GM21576 (cell line): ENCODE measurements at regions not wholly inside any gene's neighbourhood (a gene's known extent, or its start where the extent isn't known, plus 50 kb on each side); places are given as distances from the start of the nearest gene placed in this dataset.
"Not testable (repeated sequence)": the region's sequence is repeated elsewhere in the genome, so short reads cannot be mapped to it uniquely, and the experiment has no call there.

Experiments used
- ATAC-seq: cut with Tn5 transposase; IDR thresholded peaks from one replicate; pipeline ENCODE4 v1.9.1; 2021; ENCODE audit warnings: mild to moderate bottlenecking, moderate library complexity; ENCODE audit not compliant: unreplicated experiment

DNA sequence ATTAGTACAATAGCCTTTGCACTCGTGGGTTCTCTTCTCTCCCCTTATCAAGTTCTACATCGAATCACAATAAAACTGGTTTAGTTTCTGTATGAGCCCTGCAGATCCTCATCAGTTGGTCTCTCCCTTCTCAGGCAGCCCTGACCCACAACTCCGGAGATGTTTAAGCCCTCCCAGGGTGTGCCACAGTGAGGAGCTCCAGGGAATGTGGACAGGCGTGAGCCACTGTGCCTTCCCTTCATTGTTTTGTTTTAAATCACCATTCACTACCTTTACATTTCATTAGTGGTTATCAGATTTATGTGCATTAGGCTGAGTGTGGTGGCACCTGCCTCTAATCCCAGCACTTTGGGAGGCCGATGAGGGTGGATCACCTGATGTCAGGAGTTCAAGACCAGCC is 133.2 kb downstream of the LARP7 start:
- ATAC-seq = no peak

DNA sequence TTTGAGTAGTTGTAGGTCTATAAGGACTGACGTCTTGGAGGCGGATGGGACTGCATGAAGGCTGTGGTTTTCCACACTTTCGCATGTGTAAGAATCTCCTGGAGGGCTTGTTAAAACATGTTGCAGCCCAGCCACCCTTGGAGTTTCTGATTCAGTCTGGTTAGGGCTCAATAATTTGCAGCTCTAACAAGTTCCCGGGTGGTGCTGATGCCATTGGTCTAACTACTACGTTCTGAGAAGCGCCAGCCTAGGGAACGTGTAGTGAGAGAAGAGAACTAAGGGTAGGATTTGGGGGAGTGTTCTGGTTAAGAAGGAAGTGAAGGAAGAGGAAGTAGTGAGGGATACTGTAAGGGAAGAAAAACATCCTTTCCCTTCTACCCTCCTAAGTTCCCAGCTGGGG is 138.9 kb downstream of the LARP7 start:
- ATAC-seq = no peak

DNA sequence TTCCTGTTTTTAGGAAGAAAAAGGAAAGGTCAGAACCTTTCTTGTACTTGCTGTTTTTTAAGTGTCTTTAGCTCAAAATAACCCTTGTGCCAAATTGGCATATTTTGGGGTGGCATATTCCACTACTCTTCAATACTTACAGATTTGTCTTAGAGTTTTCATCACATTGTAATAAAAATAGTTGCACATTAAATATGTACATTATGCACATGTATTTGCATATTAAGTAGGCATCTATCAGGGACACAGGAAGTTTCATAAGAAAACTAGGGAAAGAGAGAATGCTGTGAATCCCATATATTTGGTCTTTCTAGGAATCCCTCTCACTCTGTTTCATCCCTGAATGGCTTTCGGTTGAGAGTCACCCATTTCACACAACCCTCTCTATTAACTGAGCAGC is 139.6 kb downstream of the LARP7 start:
- ATAC-seq = no peak

DNA sequence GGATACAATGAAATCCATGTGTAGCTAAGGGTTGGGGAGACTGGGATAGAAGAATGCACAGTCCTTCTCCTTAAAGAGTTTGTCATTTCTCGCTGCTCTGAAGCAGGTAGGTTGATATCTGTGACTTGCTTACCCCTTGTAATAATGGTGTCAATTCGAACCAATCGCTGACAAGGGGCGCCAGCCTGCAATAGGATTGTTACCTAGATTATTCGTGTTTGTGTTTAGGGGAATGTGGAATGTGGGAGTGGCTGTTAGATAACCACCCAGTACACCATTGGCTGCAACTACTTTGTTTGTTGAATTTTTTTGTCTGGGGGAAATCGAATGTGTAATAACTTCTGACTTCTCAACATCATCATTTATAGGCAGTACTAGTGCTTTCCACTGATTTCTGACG is 141.6 kb downstream of the LARP7 start:
- no peak for ATAC-seq

DNA sequence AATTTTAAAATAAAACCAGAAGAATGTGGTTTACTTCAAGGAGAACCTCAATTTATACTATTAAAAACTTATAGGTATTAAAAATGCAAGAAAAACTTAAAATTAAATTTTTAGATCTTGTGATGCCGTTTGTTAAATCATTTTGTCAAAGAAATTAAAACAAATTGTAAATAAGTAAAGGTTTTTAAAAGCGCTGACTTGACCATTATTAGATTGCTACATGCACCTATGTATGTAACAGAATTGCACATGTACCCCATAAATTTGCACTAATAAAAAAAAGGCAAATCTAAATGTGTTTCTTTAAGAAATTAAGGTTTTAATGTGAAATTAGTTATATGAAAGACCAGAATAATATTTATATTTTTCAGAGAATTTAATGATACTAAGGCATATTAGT is 156.1 kb downstream of the LARP7 start:
- no peak for ATAC-seq

DNA sequence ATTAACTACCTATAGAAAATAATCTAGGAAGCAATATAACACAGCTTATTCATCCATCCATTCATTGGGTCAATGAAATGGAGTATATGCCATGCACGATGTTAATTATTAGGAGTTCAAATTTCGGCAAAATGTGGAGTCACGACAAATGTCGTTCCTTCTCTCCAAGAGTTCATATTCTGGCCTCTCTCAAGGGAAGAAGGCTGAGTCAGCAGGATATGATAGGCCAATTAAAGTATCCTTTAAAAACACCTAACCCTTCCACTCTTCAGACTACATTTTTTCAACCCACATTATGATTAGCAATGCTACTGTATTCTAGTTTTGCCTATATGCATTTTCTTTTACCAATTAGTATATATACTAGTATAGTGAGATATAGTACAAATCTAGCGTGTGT is 163.1 kb downstream of the LARP7 start:
- ATAC-seq = no peak

DNA sequence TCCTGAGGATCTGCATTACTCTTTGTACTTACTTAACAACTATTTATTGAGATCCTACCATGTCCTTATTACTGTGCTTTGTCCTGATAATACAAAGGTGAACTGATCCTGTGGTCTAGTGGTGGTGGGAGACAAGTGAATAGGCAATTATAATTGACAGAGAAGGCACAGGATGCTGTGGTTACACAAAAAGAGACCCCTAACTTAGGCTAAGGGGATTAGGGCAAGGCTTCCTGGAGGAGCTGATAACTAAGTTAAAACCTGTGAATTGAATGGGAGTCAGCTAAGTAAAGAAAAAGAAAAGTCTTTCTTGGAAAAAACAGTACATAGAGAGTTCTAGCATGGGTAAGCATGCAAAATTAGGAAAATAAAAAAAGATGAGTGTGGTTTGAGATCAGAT is 164.4 kb downstream of the LARP7 start:
- ATAC-seq = no peak

DNA sequence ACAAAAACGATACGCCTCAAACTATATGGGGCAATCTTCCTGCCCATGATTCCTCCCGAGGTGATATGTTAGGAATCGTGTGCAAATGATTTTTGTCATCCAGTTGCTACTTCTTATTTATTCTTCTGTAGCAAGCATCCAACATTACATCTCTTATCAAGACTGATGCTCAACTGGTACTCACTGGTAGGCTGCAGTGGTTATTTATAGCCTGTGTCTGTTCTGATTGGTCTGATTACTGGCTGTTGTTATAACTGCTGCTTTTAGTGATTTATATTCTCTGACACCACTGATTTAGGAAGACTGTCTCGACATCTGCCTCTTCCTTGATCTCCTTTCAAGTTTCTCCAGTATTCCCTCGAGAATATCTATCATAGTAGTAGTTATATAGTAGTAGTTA is 165.8 kb downstream of the LARP7 start:
- ATAC-seq = no peak

DNA sequence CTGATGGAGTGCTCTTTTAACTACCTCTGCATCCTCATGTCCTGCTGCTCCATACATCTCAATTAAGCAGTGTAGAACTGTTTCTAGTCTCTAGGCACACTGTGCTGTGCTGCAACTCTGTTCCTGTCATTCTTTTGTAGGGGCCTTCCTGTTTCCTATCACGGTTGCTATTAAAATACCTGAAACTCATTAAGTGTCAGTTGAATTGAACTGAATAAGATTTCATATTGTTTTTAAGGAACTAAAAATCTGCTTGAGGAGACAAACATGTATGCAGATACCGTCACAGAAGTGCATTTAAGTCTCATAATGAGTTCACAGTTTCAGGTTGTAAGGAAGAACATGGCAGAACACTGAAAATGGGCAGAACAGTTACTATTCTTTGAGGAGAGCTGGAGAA is 170.1 kb downstream of the LARP7 start:
- ATAC-seq = peak; percentile 88

DNA sequence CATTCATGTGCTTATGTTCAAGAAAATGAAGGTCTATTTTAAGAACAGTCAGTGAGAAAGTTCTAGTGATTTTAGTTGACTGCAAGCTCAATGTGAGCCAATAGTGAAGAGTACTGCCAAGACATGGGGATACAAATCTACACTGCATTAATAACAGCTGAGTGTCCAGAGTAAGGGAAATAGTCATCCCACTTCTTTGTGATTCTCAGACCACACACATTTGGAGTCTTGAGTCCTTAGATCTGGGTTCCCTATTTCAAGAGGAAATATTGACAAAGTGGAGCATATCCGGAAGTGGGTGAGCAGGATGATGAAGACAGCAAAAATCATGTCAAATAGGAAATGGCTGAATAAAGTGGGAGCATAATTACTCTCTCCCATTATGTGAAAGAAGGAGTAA is 171.1 kb downstream of the LARP7 start:
- no peak for ATAC-seq

DNA sequence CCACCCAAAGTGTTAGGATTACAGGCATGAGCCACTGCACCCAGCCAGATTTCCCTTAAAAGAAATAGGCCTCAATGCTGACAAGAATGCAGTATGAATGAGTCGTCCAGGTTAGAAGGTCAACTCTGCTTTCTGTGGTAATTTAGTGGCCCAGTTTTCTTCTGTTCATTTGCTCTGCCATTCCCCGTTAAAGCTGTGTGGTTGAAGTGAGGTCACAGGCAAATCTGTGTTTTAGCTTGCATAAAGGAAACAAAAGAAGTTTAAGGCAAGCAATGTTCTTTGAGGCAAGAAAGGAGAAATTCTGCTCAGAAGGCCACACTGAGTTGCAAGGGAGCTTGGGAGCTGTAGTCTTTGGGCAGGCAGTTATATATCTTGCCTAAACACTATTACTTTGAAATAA is 176.8 kb downstream of the LARP7 start:
- ATAC-seq = no peak

DNA sequence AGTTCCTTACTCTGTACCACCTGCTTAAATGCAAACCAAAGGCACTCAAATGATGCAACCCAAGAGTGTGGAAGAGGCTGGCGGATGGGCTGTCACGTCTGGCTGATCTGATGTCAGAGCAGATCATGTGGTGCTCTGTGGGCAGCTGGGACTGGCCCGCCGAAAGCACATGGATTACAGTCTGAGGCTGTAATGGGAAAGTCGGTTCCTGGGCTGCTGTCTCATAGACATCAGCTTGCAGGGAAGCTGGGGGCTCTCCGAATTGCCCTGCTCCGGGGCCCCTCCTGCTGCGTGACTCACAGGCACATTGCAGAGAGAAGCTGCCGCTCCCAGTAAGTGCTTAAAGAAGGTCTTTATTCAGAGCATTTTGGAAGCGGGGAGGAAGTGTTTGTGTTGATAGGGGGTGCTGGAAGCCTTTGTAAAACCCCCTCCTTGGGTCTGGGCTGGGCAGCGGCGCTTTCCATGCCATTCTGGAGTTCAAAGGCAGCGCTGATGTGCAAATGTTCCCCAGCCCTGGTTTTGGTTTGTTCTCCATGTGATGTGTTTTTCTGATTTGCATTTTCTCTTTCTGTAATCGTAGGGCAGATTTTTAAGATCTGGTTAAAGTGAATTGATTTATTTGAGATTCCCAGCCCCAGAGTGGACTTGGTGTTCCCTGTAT is 181.1 kb downstream of the LARP7 start:
- ATAC-seq = peak; percentile 96

DNA sequence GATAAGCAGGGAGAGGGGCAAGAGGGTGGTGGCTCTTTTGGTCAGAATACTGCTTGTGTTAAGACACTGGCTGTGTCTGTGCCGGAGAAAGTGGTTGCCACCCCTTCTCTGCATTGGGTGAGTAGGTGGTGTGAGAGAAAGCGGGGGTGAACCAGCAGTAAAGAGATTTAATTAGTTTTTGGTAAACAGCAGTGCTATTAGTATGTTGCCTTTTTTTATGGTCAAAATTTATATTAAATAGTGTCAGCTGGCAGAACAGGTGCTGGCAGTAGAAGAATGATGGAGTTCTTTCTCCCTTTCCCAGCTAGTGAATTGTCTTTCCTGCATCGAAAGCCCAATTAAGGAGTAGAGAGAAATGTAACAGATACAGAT is 181.6 kb downstream of the LARP7 start:
- peak; percentile 33 for ATAC-seq

DNA sequence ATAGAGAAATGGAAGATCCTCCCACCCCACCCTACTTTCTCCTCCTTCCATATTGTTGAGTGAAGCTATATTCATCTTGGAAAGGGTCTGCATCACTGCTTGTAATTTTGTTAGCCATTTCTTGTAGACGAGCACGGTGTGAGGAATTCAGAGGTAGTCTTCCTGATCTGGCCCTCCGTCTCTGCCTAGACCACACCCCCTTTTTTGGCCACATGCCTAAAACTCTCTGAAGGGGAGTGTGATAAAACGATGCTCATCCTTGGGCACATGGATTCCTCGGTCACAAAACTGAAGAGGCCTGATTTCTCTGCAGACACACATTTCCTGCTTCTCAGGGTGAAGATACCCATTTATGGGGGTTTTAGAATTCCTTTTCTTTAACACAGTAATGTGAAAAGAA is 182.8 kb downstream of the LARP7 start:
- no peak for ATAC-seq

DNA sequence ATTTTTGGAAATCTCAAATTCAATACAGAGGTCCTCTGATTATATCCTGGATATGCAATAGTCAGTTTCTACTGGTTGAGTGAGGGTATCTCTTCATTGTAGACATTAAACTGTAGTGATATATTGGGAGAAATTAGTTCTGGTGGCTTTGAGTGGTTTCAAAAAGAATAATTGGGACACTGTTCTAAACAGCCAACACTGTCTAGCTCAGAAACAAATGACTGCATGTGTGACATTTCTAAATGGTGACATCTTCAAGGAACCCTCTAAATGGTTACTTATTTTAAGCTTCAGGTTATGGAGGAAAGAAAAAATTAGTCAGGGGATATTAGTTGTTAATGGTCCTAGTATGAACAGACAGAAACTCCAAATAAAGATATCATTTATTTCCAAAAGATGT is 186.2 kb downstream of the LARP7 start:
- no peak for ATAC-seq

DNA sequence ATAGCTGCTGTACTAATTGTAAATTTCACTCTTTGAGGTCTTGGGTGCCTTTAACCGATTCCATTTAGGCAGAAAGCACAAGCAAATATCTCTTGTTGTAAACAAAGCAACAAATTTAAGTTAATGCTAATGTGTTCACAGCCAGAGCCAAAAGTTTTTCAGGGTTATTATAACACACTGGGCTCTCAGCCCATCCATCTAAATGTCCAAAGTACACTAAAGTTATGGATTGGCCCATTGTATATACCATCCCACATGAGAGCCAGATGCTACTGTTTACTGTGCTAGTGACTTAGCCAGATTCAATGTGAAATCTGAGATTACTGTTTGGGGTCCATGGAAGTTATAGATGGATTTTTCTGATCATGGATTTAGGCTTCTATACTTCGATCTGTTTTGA is 186.7 kb downstream of the LARP7 start:
- no peak for ATAC-seq

DNA sequence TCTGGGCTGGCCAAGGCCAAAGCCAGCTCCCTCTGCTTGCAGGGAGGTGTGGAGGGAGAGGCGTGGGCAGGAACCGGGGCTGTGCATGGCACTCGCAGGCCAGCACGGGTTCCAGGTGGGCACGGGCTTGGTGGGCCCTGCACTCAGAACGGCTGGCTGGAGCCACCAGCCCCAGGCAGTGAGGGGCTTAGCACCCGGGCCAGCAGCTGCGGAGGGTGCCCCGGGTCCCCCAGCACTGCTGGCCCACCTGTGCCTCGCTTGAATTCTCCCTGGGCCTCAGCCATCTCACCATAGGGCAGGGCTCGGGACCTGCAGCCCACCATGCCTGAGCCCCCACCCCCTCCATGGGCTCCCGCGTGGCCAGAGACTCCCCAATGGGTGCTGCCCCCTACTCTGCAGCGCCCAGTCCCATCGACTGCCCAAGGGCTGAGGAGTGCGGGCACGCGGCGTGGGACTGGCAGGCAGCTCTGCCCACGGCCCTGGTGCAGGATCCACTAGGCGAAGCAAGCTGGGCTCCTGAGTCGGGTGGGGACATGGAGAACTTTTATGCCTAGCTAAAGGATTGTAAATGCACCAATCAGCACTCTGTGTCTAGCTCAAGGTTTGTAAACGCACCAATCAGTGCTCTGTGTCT is 193.9 kb downstream of the LARP7 start:
- no peak for ATAC-seq

DNA sequence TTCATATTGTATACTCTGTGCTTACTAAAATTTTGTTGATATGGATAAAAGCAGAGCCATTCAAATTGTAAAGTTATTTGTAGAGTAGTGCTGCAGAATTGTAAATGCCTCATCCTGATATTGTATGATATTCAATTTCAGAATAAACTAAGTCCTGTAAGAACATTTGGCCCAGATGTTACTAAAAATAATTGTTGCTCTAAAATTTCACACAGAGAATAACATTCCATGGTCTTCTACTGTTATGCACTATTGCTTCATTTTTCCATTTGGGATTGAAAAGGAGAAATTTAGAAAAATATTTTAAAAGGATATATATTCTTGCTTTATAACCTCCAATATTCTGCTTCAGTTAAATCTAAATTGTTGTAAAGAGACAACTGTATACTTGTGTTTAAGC is 195.6 kb downstream of the LARP7 start:
- ATAC-seq = no peak

DNA sequence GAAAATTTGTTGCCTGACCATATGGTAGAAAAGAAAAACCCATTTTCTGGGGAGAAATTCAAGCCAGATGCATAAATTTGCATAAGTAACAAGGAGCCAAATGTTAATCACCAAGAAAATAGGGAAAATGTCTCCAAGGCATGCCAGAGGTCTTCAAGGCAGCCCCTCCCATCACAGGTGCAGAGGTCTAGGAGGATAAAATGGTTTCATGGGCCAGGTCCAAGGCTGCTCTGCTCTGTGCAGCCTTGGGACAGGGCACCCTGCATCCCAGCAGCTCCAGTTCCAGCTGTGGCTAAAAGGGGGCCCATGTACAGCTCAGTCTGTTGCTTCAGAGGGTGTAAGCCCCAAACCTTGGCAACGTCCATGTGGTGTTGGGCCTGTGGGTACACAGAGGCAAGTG is 200.0 kb downstream of the LARP7 start:
- ATAC-seq = no peak

DNA sequence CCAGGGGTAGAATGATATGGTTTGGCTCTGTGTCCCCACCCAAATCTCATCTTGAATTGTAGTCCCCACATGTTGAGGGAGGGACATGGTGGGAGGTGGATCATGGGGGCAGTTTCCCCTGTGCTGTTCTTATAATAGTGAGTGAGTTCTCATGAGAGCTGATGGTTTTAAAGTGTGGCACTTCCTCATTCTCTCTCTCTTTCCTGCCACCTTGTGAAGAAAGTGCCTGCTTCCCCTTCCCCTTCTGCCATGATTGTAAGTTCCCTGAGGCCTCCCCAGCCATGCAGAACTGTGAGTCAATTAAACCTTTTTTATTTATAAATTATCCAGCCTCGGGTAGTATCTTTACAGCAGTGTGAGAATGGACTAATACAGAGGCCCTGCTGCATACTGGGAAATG is 201.1 kb downstream of the LARP7 start:
- ATAC-seq = not testable (repeated sequence)

DNA sequence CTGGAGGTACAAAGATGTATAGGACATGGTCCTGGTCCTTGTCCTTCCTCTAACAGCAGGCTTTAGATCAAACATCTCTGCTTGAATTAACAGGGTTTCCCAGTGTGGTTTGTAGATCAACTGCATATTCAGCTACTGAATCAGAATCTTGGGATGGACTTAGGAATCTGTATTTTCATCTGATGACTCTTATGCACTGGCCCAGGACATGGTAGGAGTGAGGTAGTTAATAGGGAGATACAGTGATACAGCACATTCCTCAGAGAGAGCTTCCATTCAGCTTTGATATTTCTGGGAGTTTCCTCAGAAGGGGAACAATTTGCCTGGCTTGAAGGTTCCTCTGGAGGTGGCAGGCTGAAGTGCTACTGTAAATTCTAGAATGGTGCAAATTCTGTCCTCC is 203.1 kb downstream of the LARP7 start:
- no peak for ATAC-seq

DNA sequence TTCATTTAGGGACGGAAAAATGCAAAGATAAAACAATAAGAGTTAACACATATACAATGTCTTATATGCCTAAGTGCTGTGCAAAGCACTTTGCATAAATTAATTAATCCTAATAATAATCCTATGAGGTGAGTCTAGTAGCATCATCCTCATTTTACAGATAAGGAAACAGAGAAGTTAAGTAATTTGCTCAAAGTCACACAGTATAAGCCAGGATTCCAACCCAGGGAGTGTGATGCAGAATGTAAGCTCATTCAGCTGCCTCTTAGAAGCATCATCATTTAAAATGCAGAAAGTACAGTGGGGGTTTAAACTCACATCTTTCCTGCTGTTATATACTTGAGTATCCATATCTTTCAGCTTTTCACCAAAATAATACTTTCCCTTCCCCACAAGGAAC is 203.7 kb downstream of the LARP7 start:
- ATAC-seq = no peak

DNA sequence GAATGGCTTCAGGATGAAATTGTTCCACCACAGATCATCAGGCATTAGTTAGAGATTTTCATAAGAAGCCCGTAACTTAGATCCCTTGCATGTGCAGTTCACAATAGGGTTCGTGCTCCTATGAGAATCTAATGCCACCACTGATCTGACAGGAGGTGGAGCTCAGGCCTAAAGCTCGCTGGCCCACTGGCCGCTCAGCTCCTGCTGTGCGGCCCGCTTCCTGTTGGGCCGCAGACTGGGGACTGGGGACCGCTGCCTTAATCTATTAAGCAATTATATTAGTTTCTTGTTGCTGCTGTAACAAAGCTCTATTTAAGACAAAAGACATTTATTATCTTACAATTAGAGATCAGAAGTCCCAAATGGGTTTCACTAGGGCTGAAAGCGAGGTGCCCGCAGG is 205.6 kb downstream of the LARP7 start:
- no peak for ATAC-seq
